K562 (cell line): ENCODE measurements at regions not wholly inside any gene's neighbourhood (a gene's known extent, or its start where the extent isn't known, plus 50 kb on each side); places are given as distances from the start of the nearest gene placed in this dataset.

Experiments
- ATAC-seq: fragments of 200-7000 bp; cut with Tn5 transposase; 3 replicates; pipeline ENCODE4 v1.9.1; 2020; ENCODE audit warnings: moderate library complexity
- BruUV-seq: library from RNA; stranded (reverse); fragments of 400-500 nt; replicated peaks from 2 replicates; lab custom pipeline; 2021; lab: Mats Ljungman, UMichigan
- CTCF ChIA-PET: fragments of 300-600 bp; formaldehyde crosslinking; extraction: SDS; loops from one replicate; lab custom pipeline; 2021; ENCODE audit warnings: low intra/inter-chr PET ratio; lab: Yijun Ruan, JAX
- POLR2A ChIA-PET: fragments of 300-600, 350-650 bp; sonication (Branson Sonifier 250); formaldehyde crosslinking; extraction: SDS; loops from one replicate; lab custom pipeline; 2021; ENCODE audit warnings: antibody characterized with exemption, inconsistent platforms; lab: Yijun Ruan, JAX
- DNase-seq, 4 experiments: peaks; one replicate each; pipeline versions ENCODE4 v3.0.0 to v3.0.0-alpha.2; 2011 to 2018; ENCODE audit warnings: low spot score in 3 of 4, mixed read lengths in 3 of 4; ENCODE audit errors: extremely low read depth in 1 of 4
- FAIRE-seq: peaks from 2 replicates; lab custom pipeline; 2011; peaks lifted over from hg19 to GRCh38; lab: Jason Lieb, UNC
- H2AFZ ChIP-seq: 2 replicates; pipeline ENCODE4 v1.6.0; 2011; ENCODE audit warnings: low read depth, low read length, control low read depth, inconsistent platforms
- H3K27ac ChIP-seq: fragments of 200-600 bp; 3 replicates; pipeline ENCODE4 v1.8.0; 2011; ENCODE audit warnings: low read depth, mild to moderate bottlenecking, control low read depth, inconsistent platforms, low read length, moderate library complexity, mixed read lengths; ENCODE audit errors: extremely low read depth
- H3K27me3 ChIP-seq, 2 experiments: fragments of 300-600 bp in 1 of 2; 2 replicates in 1 of 2; 3 replicates in 1 of 2; pipeline versions ENCODE4 v1.6.0 to v1.8.0; 2011; ENCODE audit warnings: inconsistent platforms in 2 of 2, low read length in 2 of 2, mild to moderate bottlenecking in 1 of 2, mixed read lengths in 1 of 2, moderate library complexity in 1 of 2; ENCODE audit not compliant: control insufficient read depth in 2 of 2, insufficient read depth in 2 of 2
- H3K36me3 ChIP-seq: fragments of 300-600 bp; 3 replicates; pipeline ENCODE4 v1.8.0; 2011; ENCODE audit warnings: mild to moderate bottlenecking, low read length, inconsistent platforms; ENCODE audit not compliant: control insufficient read depth, insufficient read depth
- H3K4me1 ChIP-seq, 2 experiments: fragments of 200-600 bp in 1 of 2; replicated peaks in 1 of 2; 2 replicates in 1 of 2; 3 replicates in 1 of 2; pipeline versions ENCODE4 v1.5.1 to v1.8.0; 2011; ENCODE audit warnings: inconsistent platforms in 2 of 2, low read length in 2 of 2, mild to moderate bottlenecking in 1 of 2, mixed read lengths in 1 of 2, moderate library complexity in 1 of 2; ENCODE audit not compliant: control insufficient read depth in 2 of 2, insufficient read depth in 2 of 2
- H3K4me2 ChIP-seq: 2 replicates; pipeline ENCODE4 v1.6.1; 2011; ENCODE audit warnings: low read length, control low read depth, inconsistent platforms, mixed read lengths; ENCODE audit not compliant: insufficient read depth
- H3K4me3 ChIP-seq: fragments of 200-600 bp; sonication (generic), shearing (Covaris generic); 2 replicates; pipeline ENCODE4 v1.5.1; 2016; ENCODE audit warnings: control low read depth, inconsistent platforms
- H3K79me2 ChIP-seq: fragments of 200-600 bp; 3 replicates; pipeline ENCODE4 v1.8.0; 2011; ENCODE audit warnings: low read length, inconsistent platforms; ENCODE audit not compliant: control insufficient read depth, insufficient read depth
- H3K9ac ChIP-seq, 2 experiments: 2 replicates each; pipeline versions ENCODE4 v1.6.0 to v1.6.1; 2011; ENCODE audit warnings: low read depth in 2 of 2, low read length in 2 of 2, control low read depth in 1 of 2, inconsistent platforms in 1 of 2, mild to moderate bottlenecking in 1 of 2, mixed read lengths in 1 of 2; ENCODE audit not compliant: insufficient read depth in 1 of 2
- H3K9me1 ChIP-seq: one replicate; pipeline ENCODE4 v1.6.0; 2011; ENCODE audit warnings: inconsistent platforms, mild to moderate bottlenecking, low read length, moderate library complexity; ENCODE audit not compliant: control insufficient read depth, insufficient read depth
- H3K9me3 ChIP-seq: replicated peaks from 2 replicates; pipeline ENCODE4 v1.5.1; 2011; ENCODE audit warnings: low read depth, low read length, inconsistent platforms; ENCODE audit not compliant: control insufficient read depth, insufficient read depth
- H4K20me1 ChIP-seq: replicated peaks from 2 replicates; pipeline ENCODE4 v1.6.1; 2011; ENCODE audit warnings: low read length, inconsistent platforms, mixed read lengths; ENCODE audit not compliant: control insufficient read depth, insufficient read depth
- CEBPG ChIP-seq, 3 experiments: fragments of 200-800 bp in 1 of 3; sonication (Bioruptor generic) in 1 of 3; sonication (generic) in 1 of 3; formaldehyde crosslinking in 1 of 3; IDR thresholded peaks in 2 of 3; conservative IDR thresholded peaks in 1 of 3; 2 replicates each; pipeline versions ENCODE4 v1.6.1 to v1.8.0; 2016 to 2022; ENCODE audit warnings: missing compliant biosample characterization in 2 of 3, missing genetic modification characterization in 2 of 3, mild to moderate bottlenecking in 1 of 3, missing genetic modification reagents in 1 of 3
- DPF2 ChIP-seq: fragments of 450-650 bp; IDR thresholded peaks from 2 replicates; pipeline ENCODE4 v1.6.1; 2016
- E2F1 ChIP-seq: sonication (generic); formaldehyde crosslinking; IDR thresholded peaks from 2 replicates; pipeline ENCODE4 v1.8.1; 2023; ENCODE audit warnings: mild to moderate bottlenecking, missing genetic modification reagents, moderate library complexity
- ELF4 ChIP-seq: fragments of 450-650 bp; formaldehyde crosslinking; IDR thresholded peaks from 2 replicates; pipeline ENCODE4 v1.4.0; 2022; ENCODE audit warnings: missing genetic modification characterization
- FOXA3 ChIP-seq, 2 experiments: fragments of 450-650 bp in 1 of 2; sonication (generic) in 1 of 2; formaldehyde crosslinking; IDR thresholded peaks in 1 of 2; conservative IDR thresholded peaks in 1 of 2; 2 replicates each; pipeline versions ENCODE4 v1.4.0 to v1.8.0; 2020 to 2022; ENCODE audit warnings: mild to moderate bottlenecking in 2 of 2, missing genetic modification reagents in 1 of 2
- GTF2B ChIP-seq: IDR thresholded peaks from 2 replicates; pipeline ENCODE4 v1.6.1; 2011; ENCODE audit not compliant: insufficient read length; ENCODE audit errors: extremely low read depth
- KHSRP ChIP-seq: fragments of 450-650 bp; IDR thresholded peaks from 2 replicates; pipeline ENCODE4 v1.6.1; 2017
- KLF13 ChIP-seq: fragments of 450-650 bp; IDR thresholded peaks from 2 replicates; pipeline ENCODE4 v1.6.1; 2016; ENCODE audit warnings: missing genetic modification characterization, low read depth, mild to moderate bottlenecking, missing compliant biosample characterization, moderate library complexity, borderline replicate concordance
- MAFG ChIP-seq: fragments of 450-650 bp; conservative IDR thresholded peaks from 2 replicates; pipeline ENCODE4 v1.6.1; 2016; ENCODE audit warnings: missing genetic modification characterization, missing compliant biosample characterization
- NFIC ChIP-seq: fragments of 450-650 bp; IDR thresholded peaks from 2 replicates; pipeline ENCODE4 v1.6.1; 2017; ENCODE audit warnings: mild to moderate bottlenecking, inconsistent platforms
- SIRT6 ChIP-seq: IDR thresholded peaks from one replicate; pipeline ENCODE4 v1.6.1; 2012; ENCODE audit warnings: low read depth, mild to moderate bottlenecking, control low read depth, inconsistent platforms, low read length, moderate library complexity
- TAF9B ChIP-seq: fragments of 450-650 bp; IDR thresholded peaks from 2 replicates; pipeline ENCODE4 v1.6.1; 2018; ENCODE audit warnings: mild to moderate bottlenecking; ENCODE audit not compliant: partially characterized antibody
- XRCC4 ChIP-seq: IDR thresholded peaks from one replicate; pipeline ENCODE4 v1.6.1; 2011; ENCODE audit not compliant: insufficient read depth, insufficient read length; ENCODE audit errors: extremely low read depth
- WGBS: fragments of 100-300 bp; shearing (Covaris generic); methylation state at CpG from one replicate; pipeline ENCODE4 v1.1.6; 2016; ENCODE audit warnings: low coverage, mixed read lengths; ENCODE audit not compliant: insufficient coverage; ENCODE audit errors: missing lambda C conversion rate; 5-methylcytosine and 5-hydroxymethylcytosine counted together
- in situ Hi-C: fragments of 300-500 bp; cut with MboI; formaldehyde crosslinking; loops from 4 replicates; pipeline ENCODE4 v1.15.0; 2018; ENCODE audit warnings: inconsistent platforms, mixed read lengths
- intact Hi-C: fragments of 100-400 bp; cut with micrococcal nuclease; formaldehyde crosslinking; loops from 2 replicates; pipeline ENCODE4 v1.14.2; 2022
- TF ChIP-seq, protein P1 (sequence below): sonication (generic); formaldehyde crosslinking; IDR thresholded peaks from 2 replicates; pipeline ENCODE4 v1.8.0; 2022; ENCODE audit warnings: missing genetic modification reagents, mild to moderate bottlenecking, borderline replicate concordance
- TF ChIP-seq, protein P2 (sequence below): fragments of 450-650 bp; IDR thresholded peaks from 2 replicates; pipeline ENCODE4 v1.6.1; 2016; ENCODE audit warnings: antibody characterized with exemption
- TF ChIP-seq, protein P3 (sequence below): IDR thresholded peaks from 3 replicates; pipeline ENCODE4 v1.6.1; 2011; ENCODE audit warnings: borderline replicate concordance, mild to moderate bottlenecking, moderate library complexity; ENCODE audit not compliant: insufficient read length; ENCODE audit errors: extremely low read depth

DNA sequence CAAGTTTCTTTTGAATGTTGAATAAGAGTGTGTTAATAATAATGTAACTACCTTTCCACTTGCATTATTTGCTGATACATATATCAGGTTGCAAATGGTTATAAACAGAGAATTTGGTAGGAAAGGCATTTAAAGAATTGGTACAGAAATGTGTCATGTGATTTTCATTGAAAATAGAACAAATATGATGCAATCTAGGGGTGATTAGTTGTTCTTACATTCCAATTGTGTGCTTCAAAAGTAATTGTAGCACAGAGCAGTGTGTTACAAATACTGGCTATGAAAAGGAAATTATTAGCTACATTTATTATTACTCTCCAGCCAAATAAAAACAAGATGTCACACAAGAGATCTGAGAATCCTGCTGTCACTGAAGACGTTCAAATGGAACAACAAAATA, 61.8 kb upstream of the PRDM9 start:
- in situ Hi-C loops (no loop called here), intact Hi-C loops (no loop called here)
- 0% methylated on average over 1 of the region's 1 CpG for WGBS
- DNase-seq (no peak), FAIRE-seq (no peak), ATAC-seq (no peak)
- no peaks in the 10 kb centered on the region for H3K79me2 ChIP-seq
- no peak overlapping the region for H3K27ac ChIP-seq
- CTCF ChIA-PET, result no interaction called here
- no TSS peak for BruUV-seq
- POLR2A ChIA-PET, result no interaction called here
- H3K9ac ChIP-seq, result no peak overlapping the region
- no peak overlapping the region for H3K4me2 ChIP-seq
- H3K4me3 ChIP-seq, result no peak overlapping the region
- no peaks in the 10 kb centered on the region for H3K27me3 ChIP-seq
- no peaks in the 10 kb centered on the region for H3K9me1 ChIP-seq
- H3K4me1 ChIP-seq, result no peaks in the 10 kb centered on the region
- no peaks in the 10 kb centered on the region for H3K36me3 ChIP-seq
- H3K9me3 ChIP-seq, result no peaks in the 10 kb centered on the region
- H4K20me1 ChIP-seq, result no peaks in the 10 kb centered on the region
- H2AFZ ChIP-seq, result no peak overlapping the region
- TF ChIP-seq KLF13 (no peak), ELF4 (CRISPR knock-in tag) (no peak), FOXA3 (CRISPR knock-in tag; conservative IDR thresholded peaks at IDR 0.05 in 1 of 2, IDR thresholded peaks at IDR 0.05 in 1 of 2) (no peak), XRCC4 (no peak), TAF9B (no peak), E2F1 (no peak), KHSRP (no peak), NFIC (no peak), GTF2B (no peak), MAFG (no peak), DPF2 (no peak), CEBPG (CRISPR knock-in tag; IDR thresholded peaks at IDR 0.05) (no peak), CEBPG (tag; conservative IDR thresholded peaks at IDR 0.05 in 1 of 2, IDR thresholded peaks at IDR 0.05 in 1 of 2) (peak in 1 of 2 experiments; percentile 47; a peak in 2 of 4 replicates), SIRT6 (no peak)
- TF ChIP-seq, protein P1, sequence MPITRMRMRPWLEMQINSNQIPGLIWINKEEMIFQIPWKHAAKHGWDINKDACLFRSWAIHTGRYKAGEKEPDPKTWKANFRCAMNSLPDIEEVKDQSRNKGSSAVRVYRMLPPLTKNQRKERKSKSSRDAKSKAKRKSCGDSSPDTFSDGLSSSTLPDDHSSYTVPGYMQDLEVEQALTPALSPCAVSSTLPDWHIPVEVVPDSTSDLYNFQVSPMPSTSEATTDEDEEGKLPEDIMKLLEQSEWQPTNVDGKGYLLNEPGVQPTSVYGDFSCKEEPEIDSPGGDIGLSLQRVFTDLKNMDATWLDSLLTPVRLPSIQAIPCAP (CRISPR knock-in tag), result no peak
- TF ChIP-seq, protein P2, sequence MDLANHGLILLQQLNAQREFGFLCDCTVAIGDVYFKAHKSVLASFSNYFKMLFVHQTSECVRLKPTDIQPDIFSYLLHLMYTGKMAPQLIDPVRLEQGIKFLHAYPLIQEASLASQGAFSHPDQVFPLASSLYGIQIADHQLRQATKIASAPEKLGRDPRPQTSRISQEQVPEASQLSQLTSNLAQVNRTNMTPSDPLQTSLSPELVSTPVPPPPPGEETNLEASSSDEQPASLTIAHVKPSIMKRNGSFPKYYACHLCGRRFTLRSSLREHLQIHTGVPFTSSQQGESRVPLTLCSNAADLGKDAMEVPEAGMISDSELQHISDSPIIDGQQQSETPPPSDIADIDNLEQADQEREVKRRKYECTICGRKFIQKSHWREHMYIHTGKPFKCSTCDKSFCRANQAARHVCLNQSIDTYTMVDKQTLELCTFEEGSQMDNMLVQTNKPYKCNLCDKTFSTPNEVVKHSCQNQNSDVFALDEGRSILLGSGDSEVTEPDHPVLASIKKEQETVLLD, result no peak
- TF ChIP-seq, protein P3, sequence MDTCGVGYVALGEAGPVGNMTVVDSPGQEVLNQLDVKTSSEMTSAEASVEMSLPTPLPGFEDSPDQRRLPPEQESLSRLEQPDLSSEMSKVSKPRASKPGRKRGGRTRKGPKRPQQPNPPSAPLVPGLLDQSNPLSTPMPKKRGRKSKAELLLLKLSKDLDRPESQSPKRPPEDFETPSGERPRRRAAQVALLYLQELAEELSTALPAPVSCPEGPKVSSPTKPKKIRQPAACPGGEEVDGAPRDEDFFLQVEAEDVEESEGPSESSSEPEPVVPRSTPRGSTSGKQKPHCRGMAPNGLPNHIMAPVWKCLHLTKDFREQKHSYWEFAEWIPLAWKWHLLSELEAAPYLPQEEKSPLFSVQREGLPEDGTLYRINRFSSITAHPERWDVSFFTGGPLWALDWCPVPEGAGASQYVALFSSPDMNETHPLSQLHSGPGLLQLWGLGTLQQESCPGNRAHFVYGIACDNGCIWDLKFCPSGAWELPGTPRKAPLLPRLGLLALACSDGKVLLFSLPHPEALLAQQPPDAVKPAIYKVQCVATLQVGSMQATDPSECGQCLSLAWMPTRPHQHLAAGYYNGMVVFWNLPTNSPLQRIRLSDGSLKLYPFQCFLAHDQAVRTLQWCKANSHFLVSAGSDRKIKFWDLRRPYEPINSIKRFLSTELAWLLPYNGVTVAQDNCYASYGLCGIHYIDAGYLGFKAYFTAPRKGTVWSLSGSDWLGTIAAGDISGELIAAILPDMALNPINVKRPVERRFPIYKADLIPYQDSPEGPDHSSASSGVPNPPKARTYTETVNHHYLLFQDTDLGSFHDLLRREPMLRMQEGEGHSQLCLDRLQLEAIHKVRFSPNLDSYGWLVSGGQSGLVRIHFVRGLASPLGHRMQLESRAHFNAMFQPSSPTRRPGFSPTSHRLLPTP, result no peak
